Mesenchymal stem cell (in vitro differentiated cells and primary cell): ENCODE measurements at regions not wholly inside any gene's neighbourhood (a gene's known extent, or its start where the extent isn't known, plus 50 kb on each side); places are given as distances from the start of the nearest gene placed in this dataset.

ENCODE experiments used
- DNase-seq: peaks from one replicate; pipeline ENCODE4 v3.0.0-alpha.2; 2013
- H2AFZ ChIP-seq: one replicate; pipeline ENCODE4 v1.6.1; 2013; ENCODE audit warnings: low read depth, mild to moderate bottlenecking, control low read depth, inconsistent platforms, low read length, moderate library complexity
- H2AK5ac ChIP-seq: 2 replicates; pipeline ENCODE4 v1.6.1; 2013; ENCODE audit warnings: low read length, moderate library complexity, mild to moderate bottlenecking, inconsistent platforms; ENCODE audit not compliant: severe bottlenecking
- H2BK120ac ChIP-seq: one replicate; pipeline ENCODE4 v1.6.1; 2013; ENCODE audit warnings: low read depth, mild to moderate bottlenecking, inconsistent platforms, low read length, moderate library complexity
- H2BK12ac ChIP-seq, 2 experiments: one replicate each; pipeline ENCODE4 v1.6.1; 2013; ENCODE audit warnings: inconsistent platforms in 2 of 2, low read length in 2 of 2, mild to moderate bottlenecking in 2 of 2, moderate library complexity in 2 of 2, control low read depth in 1 of 2
- H2BK15ac ChIP-seq: one replicate; pipeline ENCODE4 v1.6.1; 2013; ENCODE audit warnings: mild to moderate bottlenecking, low read depth, inconsistent platforms; ENCODE audit not compliant: poor library complexity, severe bottlenecking
- H2BK5ac ChIP-seq: 2 replicates; pipeline ENCODE4 v1.6.1; 2013; ENCODE audit warnings: low read depth, mild to moderate bottlenecking, low read length, control low read depth, inconsistent platforms; ENCODE audit not compliant: poor library complexity, severe bottlenecking
- H3K14ac ChIP-seq, 2 experiments: one replicate each; pipeline ENCODE4 v1.6.1; 2013; ENCODE audit warnings: inconsistent platforms in 2 of 2, low read length in 2 of 2, control low read depth in 1 of 2, mild to moderate bottlenecking in 1 of 2, moderate library complexity in 1 of 2
- H3K18ac ChIP-seq, 2 experiments: one replicate each; pipeline ENCODE4 v1.6.1; 2013; ENCODE audit warnings: inconsistent platforms in 2 of 2, low read length in 2 of 2, control low read depth in 1 of 2, low read depth in 1 of 2, mild to moderate bottlenecking in 1 of 2
- H3K23ac ChIP-seq, 2 experiments: one replicate each; pipeline ENCODE4 v1.6.1; 2013; ENCODE audit warnings: inconsistent platforms in 2 of 2, low read length in 2 of 2, mild to moderate bottlenecking in 2 of 2, moderate library complexity in 2 of 2, control low read depth in 1 of 2
- H3K27ac ChIP-seq: 2 replicates; pipeline ENCODE4 v1.5.1; 2013; ENCODE audit warnings: mild to moderate bottlenecking, moderate library complexity, low read length, control low read depth, inconsistent platforms; ENCODE audit not compliant: poor library complexity, severe bottlenecking
- H3K27me3 ChIP-seq, 2 experiments: 2 replicates each; pipeline versions ENCODE4 v1.6.1 to v1.7.0; 2013; ENCODE audit warnings: low read length in 2 of 2, mild to moderate bottlenecking in 2 of 2, moderate library complexity in 2 of 2, control low read depth in 1 of 2, inconsistent platforms in 1 of 2; ENCODE audit not compliant: control insufficient read depth in 1 of 2, insufficient read depth in 1 of 2
- H3K36me3 ChIP-seq, 2 experiments: 2 replicates each; pipeline versions ENCODE4 v1.6.1 to v1.7.0; 2013; ENCODE audit warnings: low read length in 2 of 2, control low read depth in 1 of 2, inconsistent platforms in 1 of 2, low read depth in 1 of 2, mild to moderate bottlenecking in 1 of 2; ENCODE audit not compliant: insufficient read depth in 2 of 2, control insufficient read depth in 1 of 2
- H3K4ac ChIP-seq, 2 experiments: one replicate each; pipeline ENCODE4 v1.6.1; 2013; ENCODE audit warnings: inconsistent platforms in 2 of 2, low read length in 2 of 2, mild to moderate bottlenecking in 2 of 2, moderate library complexity in 2 of 2, control low read depth in 1 of 2, low read depth in 1 of 2
- H3K4me1 ChIP-seq: 2 replicates; pipeline ENCODE4 v1.6.1; 2013; ENCODE audit warnings: low read depth, low read length, control low read depth; ENCODE audit not compliant: control insufficient read depth, insufficient read depth
- H3K4me2 ChIP-seq: 2 replicates; pipeline ENCODE4 v1.6.1; 2013; ENCODE audit warnings: low read length, mild to moderate bottlenecking, inconsistent platforms; ENCODE audit not compliant: poor library complexity, severe bottlenecking
- H3K4me3 ChIP-seq, 2 experiments: 2 replicates each; pipeline versions ENCODE4 v1.5.1 to v1.7.0; 2013; ENCODE audit warnings: low read length in 2 of 2, mild to moderate bottlenecking in 2 of 2, control low read depth in 1 of 2, low read depth in 1 of 2; ENCODE audit not compliant: insufficient read depth in 1 of 2
- H3K79me1 ChIP-seq: replicated peaks from 2 replicates; pipeline ENCODE4 v1.6.1; 2013; ENCODE audit warnings: mild to moderate bottlenecking, control low read depth, low read length, inconsistent platforms; ENCODE audit not compliant: poor library complexity, severe bottlenecking
- H3K9ac ChIP-seq: 2 replicates; pipeline ENCODE4 v1.7.0; 2013; ENCODE audit warnings: mild to moderate bottlenecking, low read length, moderate library complexity
- H3K9me3 ChIP-seq: 2 replicates; pipeline ENCODE4 v1.7.0; 2013; ENCODE audit warnings: mild to moderate bottlenecking, low read length; ENCODE audit not compliant: control insufficient read depth
- H4K8ac ChIP-seq: one replicate; pipeline ENCODE4 v1.6.1; 2013; ENCODE audit warnings: inconsistent platforms, mild to moderate bottlenecking, low read length, moderate library complexity
- H4K91ac ChIP-seq: one replicate; pipeline ENCODE4 v1.6.1; 2013; ENCODE audit warnings: mild to moderate bottlenecking, low read length, inconsistent platforms
- WGBS: methylation state at CpG from one replicate; pipeline ENCODE4 v1.1.7; 2013; ENCODE audit warnings: mixed read lengths; 5-methylcytosine and 5-hydroxymethylcytosine counted together

- no peaks in the 10 kb centered on the region for H3K79me1 ChIP-seq
- no peak overlapping the region for H2BK5ac ChIP-seq
- H3K4me1 ChIP-seq: peaks cover 11% of the 10 kb centered on the region
- no peak overlapping the region for H3K27ac ChIP-seq
- no peaks in the 10 kb centered on the region for H3K36me3 ChIP-seq
- no peak overlapping the region for H4K8ac ChIP-seq
- no peak overlapping the region for H2BK12ac ChIP-seq
- H2AFZ ChIP-seq: no peak overlapping the region
- H3K27me3 ChIP-seq: peaks cover 14 to 26% of the 10 kb centered on the region in 2 experiments
- H2AK5ac ChIP-seq: no peak overlapping the region
- no peak overlapping the region for H4K91ac ChIP-seq
- no peak overlapping the region for H2BK120ac ChIP-seq
- H3K9ac ChIP-seq: no peak overlapping the region
- DNase-seq: no peak
- H3K4me3 ChIP-seq: no peak overlapping the region
- no peak overlapping the region for H3K23ac ChIP-seq
- H3K18ac ChIP-seq: no peak overlapping the region
- H3K4ac ChIP-seq: no peak overlapping the region
- no peaks in the 10 kb centered on the region for H3K9me3 ChIP-seq
- H2BK15ac ChIP-seq: no peak overlapping the region
- 91% methylated on average over 11 of the region's 11 CpGs for WGBS
- H3K14ac ChIP-seq: no peak overlapping the region
- no peak overlapping the region for H3K4me2 ChIP-seq
Observed at GRCh38 chr5:138646671-138647070, 71.5 kb upstream of the HSPA9 start.

GRCh38 chr5:138645778-138646575 lies 70.8 kb upstream of the HSPA9 start:
- no peaks in the 10 kb centered on the region for H3K9me3 ChIP-seq
- H3K9ac ChIP-seq: no peak overlapping the region
- H3K27ac ChIP-seq: no peak overlapping the region
- H3K14ac ChIP-seq: no peak overlapping the region
- H3K79me1 ChIP-seq: no peaks in the 10 kb centered on the region
- no peak overlapping the region for H3K4me3 ChIP-seq
- H2BK15ac ChIP-seq: no peak overlapping the region
- H2BK120ac ChIP-seq: no peak overlapping the region
- H2BK12ac ChIP-seq: no peak overlapping the region
- no peak overlapping the region for H2BK5ac ChIP-seq
- H3K27me3 ChIP-seq: peaks cover 19 to 22% of the 10 kb centered on the region in 2 experiments
- H3K23ac ChIP-seq: no peak overlapping the region
- no peak overlapping the region for H2AK5ac ChIP-seq
- H3K36me3 ChIP-seq: no peaks in the 10 kb centered on the region
- H3K4me1 ChIP-seq: peaks cover 8% of the 10 kb centered on the region
- H3K4ac ChIP-seq: no peak overlapping the region
- no peak overlapping the region for H2AFZ ChIP-seq
- no peak overlapping the region for H4K91ac ChIP-seq
- DNase-seq: no peak
- no peak overlapping the region for H3K18ac ChIP-seq
- no peak overlapping the region for H4K8ac ChIP-seq
- 83% methylated on average over 5 of the region's 5 CpGs for WGBS
- no peak overlapping the region for H3K4me2 ChIP-seq

- 88% methylated on average over 4 of the region's 5 CpGs for WGBS
- H3K36me3 ChIP-seq: no peaks in the 10 kb centered on the region
- H4K91ac ChIP-seq: no peak overlapping the region
- H3K4ac ChIP-seq: no peak overlapping the region
- no peak overlapping the region for H3K4me3 ChIP-seq
- H2BK120ac ChIP-seq: no peak overlapping the region
- H3K18ac ChIP-seq: no peak overlapping the region
- H3K23ac ChIP-seq: no peak overlapping the region
- H3K4me2 ChIP-seq: no peak overlapping the region
- no peak for DNase-seq
- H3K9ac ChIP-seq: no peak overlapping the region
- no peak overlapping the region for H3K27ac ChIP-seq
- no peak overlapping the region for H4K8ac ChIP-seq
- no peak overlapping the region for H3K14ac ChIP-seq
- no peak overlapping the region for H2BK15ac ChIP-seq
- no peaks in the 10 kb centered on the region for H3K79me1 ChIP-seq
- H2BK5ac ChIP-seq: no peak overlapping the region
- H3K4me1 ChIP-seq: peaks cover 5% of the 10 kb centered on the region
- H2BK12ac ChIP-seq: no peak overlapping the region
- H3K27me3 ChIP-seq: peaks cover 15 to 22% of the 10 kb centered on the region in 2 experiments
- no peak overlapping the region for H2AK5ac ChIP-seq
- H3K9me3 ChIP-seq: no peaks in the 10 kb centered on the region
- H2AFZ ChIP-seq: no peak overlapping the region
Observed at GRCh38 chr5:138643040-138643791, 68.0 kb upstream of the HSPA9 start.

- Histone ChIP-seq H3K9me3 (no peaks in the 10 kb centered on the region), H3K27me3 (peaks cover 15 to 22% of the 10 kb centered on the region in 2 experiments), H3K36me3 (no peaks in the 10 kb centered on the region), H3K4me3 (no peak overlapping the region), H3K18ac (peak overlapping the region in 1 of 2 experiments; percentile 63), H3K14ac (no peak overlapping the region), H3K9ac (no peak overlapping the region), H4K91ac (no peak overlapping the region), H3K4me1 (no peaks in the 10 kb centered on the region), H3K23ac (no peak overlapping the region), H3K4me2 (no peak overlapping the region), H2AFZ (no peak overlapping the region), H4K8ac (peak overlapping the region; percentile 45), H3K79me1 (no peaks in the 10 kb centered on the region), H3K4ac (no peak overlapping the region), H2BK5ac (no peak overlapping the region), H2AK5ac (no peak overlapping the region), H2BK15ac (no peak overlapping the region), H2BK120ac (no peak overlapping the region), H2BK12ac (no peak overlapping the region), H3K27ac (no peak overlapping the region)
- DNase-seq: peak; percentile 69
- WGBS: 48% methylated on average over 18 of the region's 18 CpGs
Observed at GRCh38 chr5:138641547-138642298, 66.5 kb upstream of the HSPA9 start.
